Endothelial cell of umbilical vein (primary cell): ENCODE measurements at regions not wholly inside any gene's neighbourhood (a gene's known extent, or its start where the extent isn't known, plus 50 kb on each side); places are given as distances from the start of the nearest gene placed in this dataset.

ENCODE experiments used
- BruUV-seq: library from RNA; stranded (reverse); fragments of 400-500 nt; replicated peaks from 2 replicates; lab custom pipeline; 2021; lab: Mats Ljungman, UMichigan
- CTCF ChIA-PET: fragments of 300-600, 350-600 bp; sonication (Branson Sonifier 250); formaldehyde crosslinking; loops from one replicate; lab custom pipeline; 2021; ENCODE audit warnings: antibody characterized with exemption, inconsistent platforms; lab: Charles Lee
- POLR2A ChIA-PET: fragments of 300-600, 350-600 bp; sonication (Branson Sonifier 250); formaldehyde crosslinking; loops from one replicate; lab custom pipeline; 2021; ENCODE audit warnings: antibody characterized with exemption, inconsistent platforms; lab: Charles Lee
- DNase-seq: peaks from one replicate; pipeline ENCODE4 v3.0.0-alpha.2; 2011; ENCODE audit warnings: low read depth, low spot score
- FAIRE-seq: peaks from 2 replicates; lab custom pipeline; 2011; peaks lifted over from hg19 to GRCh38; lab: Jason Lieb, UNC
- H2AFZ ChIP-seq: 2 replicates; pipeline ENCODE4 v1.6.0; 2012; ENCODE audit warnings: low read depth, low read length, control low read depth, inconsistent platforms
- H3K27ac ChIP-seq: 2 replicates; pipeline ENCODE4 v1.5.1; 2011; ENCODE audit warnings: low read depth, mild to moderate bottlenecking, control low read depth, low read length, moderate library complexity; ENCODE audit not compliant: insufficient read depth
- H3K27me3 ChIP-seq, 2 experiments: 2 replicates each; pipeline versions ENCODE4 v1.6.0 to v1.6.1; 2011; ENCODE audit warnings: low read length in 2 of 2, mixed read lengths in 1 of 2; ENCODE audit not compliant: control insufficient read depth in 2 of 2, insufficient read depth in 2 of 2
- H3K36me3 ChIP-seq, 2 experiments: 2 replicates in 1 of 2; 3 replicates in 1 of 2; pipeline ENCODE4 v1.5.1; 2011; ENCODE audit warnings: low read length in 2 of 2, mild to moderate bottlenecking in 1 of 2, moderate library complexity in 1 of 2; ENCODE audit not compliant: control insufficient read depth in 2 of 2, insufficient read depth in 2 of 2; ENCODE audit errors: extremely low read depth in 1 of 2
- H3K4me1 ChIP-seq: 3 replicates; pipeline ENCODE4 v1.5.1; 2011; ENCODE audit warnings: mild to moderate bottlenecking, low read length; ENCODE audit not compliant: control insufficient read depth, insufficient read depth; ENCODE audit errors: extremely low read depth
- H3K4me2 ChIP-seq: 2 replicates; pipeline ENCODE4 v1.6.1; 2011; ENCODE audit warnings: low read length, control low read depth, mixed read lengths; ENCODE audit not compliant: insufficient read depth
- H3K4me3 ChIP-seq, 3 experiments: fragments of 200-600 bp in 1 of 3; sonication (generic), shearing (Covaris generic) in 1 of 3; replicated peaks in 1 of 3; 2 replicates each; pipeline ENCODE4 v1.5.1; 2011 to 2016; ENCODE audit warnings: control low read depth in 3 of 3, low read length in 3 of 3, mild to moderate bottlenecking in 2 of 3, inconsistent platforms in 1 of 3, low read depth in 1 of 3, moderate library complexity in 1 of 3; ENCODE audit not compliant: insufficient read depth in 1 of 3
- H3K79me2 ChIP-seq: 2 replicates; pipeline ENCODE4 v1.6.0; 2012; ENCODE audit warnings: low read length, inconsistent platforms; ENCODE audit not compliant: control insufficient read depth, insufficient read depth
- H3K9ac ChIP-seq: replicated peaks from 2 replicates; pipeline ENCODE3; 2011; ENCODE audit warnings: low read length, control low read depth; ENCODE audit not compliant: insufficient read depth; ENCODE audit errors: extremely low read depth
- H3K9me1 ChIP-seq: replicated peaks from 3 replicates; pipeline ENCODE4 v1.6.0; 2011; ENCODE audit warnings: mild to moderate bottlenecking, low read length; ENCODE audit not compliant: control insufficient read depth, insufficient read depth; ENCODE audit errors: extremely low read depth
- H3K9me3 ChIP-seq: replicated peaks from 2 replicates; pipeline ENCODE4 v1.5.1; 2012; ENCODE audit warnings: low read length, inconsistent platforms; ENCODE audit not compliant: control insufficient read depth, insufficient read depth
- H4K20me1 ChIP-seq: replicated peaks from 2 replicates; pipeline ENCODE3; 2011; ENCODE audit warnings: mild to moderate bottlenecking, low read length; ENCODE audit not compliant: control insufficient read depth, insufficient read depth; ENCODE audit errors: extremely low read depth
- EZH2 ChIP-seq: IDR thresholded peaks from 2 replicates; pipeline ENCODE4 v1.6.1; 2012; ENCODE audit warnings: borderline replicate concordance, low read depth, mild to moderate bottlenecking, moderate library complexity, low read length, inconsistent platforms; ENCODE audit not compliant: severe bottlenecking
- FOS ChIP-seq: IDR thresholded peaks from 2 replicates; pipeline ENCODE4 v1.6.1; 2011; ENCODE audit warnings: mild to moderate bottlenecking, low read length, moderate library complexity, borderline replicate concordance; ENCODE audit not compliant: insufficient read depth
- GATA2 ChIP-seq: IDR thresholded peaks from 2 replicates; pipeline ENCODE4 v1.7.0; 2011; ENCODE audit warnings: low read depth, mild to moderate bottlenecking, moderate library complexity, mixed read lengths, low read length; ENCODE audit not compliant: insufficient read length, insufficient read depth
- JUN ChIP-seq: IDR thresholded peaks from 2 replicates; pipeline ENCODE4 v1.6.1; 2011; ENCODE audit warnings: borderline replicate concordance, low read depth; ENCODE audit not compliant: insufficient read length, insufficient read depth
- MAX ChIP-seq: IDR thresholded peaks from 2 replicates; pipeline ENCODE4 v1.6.1; 2011; ENCODE audit not compliant: insufficient read depth, insufficient read length
- MYC ChIP-seq: IDR thresholded peaks from one replicate; pipeline ENCODE4 v1.6.1; 2011; ENCODE audit warnings: mild to moderate bottlenecking, low read depth, low read length
- POLR2A ChIP-seq: IDR thresholded peaks from 2 replicates; pipeline ENCODE4 v1.6.1; 2012; ENCODE audit warnings: low read depth, mild to moderate bottlenecking, control low read depth, low read length
- POLR2AphosphoS5 ChIP-seq: IDR thresholded peaks from 2 replicates; pipeline ENCODE4 v1.6.1; 2012; ENCODE audit warnings: low read depth, mild to moderate bottlenecking, control low read depth, low read length, moderate library complexity; ENCODE audit not compliant: insufficient read depth
- dilution Hi-C: fragments of 300-500 bp; cut with MboI; formaldehyde crosslinking; loops from one replicate; pipeline ENCODE4 v1.15.0; 2019; ENCODE audit warnings: low sequenced_read_pairs; ENCODE audit not compliant: extremely low pct_ligation_motif_present
- intact Hi-C: fragments of 100-400 bp; cut with micrococcal nuclease; formaldehyde crosslinking; loops from one replicate; pipeline ENCODE4 v1.10.0; 2022
- TF ChIP-seq, protein P1 (sequence below), 2 donors: IDR thresholded peaks; 1 replicate in 1 of 2; 2 replicates in 1 of 2; pipeline ENCODE4 v1.5.1; 2011; ENCODE audit warnings: low read length in 2 of 2, mild to moderate bottlenecking in 2 of 2, moderate library complexity in 2 of 2, control low read depth in 1 of 2, inconsistent platforms in 1 of 2, low read depth in 1 of 2; ENCODE audit not compliant: insufficient read depth in 1 of 2; ENCODE audit errors: extremely low read depth in 1 of 2

GRCh38 chr10:63758080-63758479 is 236.9 kb downstream of the REEP3 start:
- Histone ChIP-seq H4K20me1 (no peaks in the 10 kb centered on the region), H3K36me3 (no peaks in the 10 kb centered on the region), H3K27ac (no peak overlapping the region), H3K27me3 (peaks cover 0 to 10% of the 10 kb centered on the region in 2 experiments), H3K4me1 (no peaks in the 10 kb centered on the region), H3K9me3 (no peaks in the 10 kb centered on the region), H2AFZ (no peak overlapping the region), H3K9ac (no peak overlapping the region), H3K4me3 (no peak overlapping the region), H3K9me1 (no peaks in the 10 kb centered on the region), H3K4me2 (no peak overlapping the region), H3K79me2 (no peaks in the 10 kb centered on the region)
- TF ChIP-seq POLR2AphosphoS5: no peak
- no peak for TF ChIP-seq MYC
- TF ChIP-seq JUN: no peak
- TF ChIP-seq EZH2: no peak
- TF ChIP-seq GATA2: no peak
- TF ChIP-seq, protein P1, sequence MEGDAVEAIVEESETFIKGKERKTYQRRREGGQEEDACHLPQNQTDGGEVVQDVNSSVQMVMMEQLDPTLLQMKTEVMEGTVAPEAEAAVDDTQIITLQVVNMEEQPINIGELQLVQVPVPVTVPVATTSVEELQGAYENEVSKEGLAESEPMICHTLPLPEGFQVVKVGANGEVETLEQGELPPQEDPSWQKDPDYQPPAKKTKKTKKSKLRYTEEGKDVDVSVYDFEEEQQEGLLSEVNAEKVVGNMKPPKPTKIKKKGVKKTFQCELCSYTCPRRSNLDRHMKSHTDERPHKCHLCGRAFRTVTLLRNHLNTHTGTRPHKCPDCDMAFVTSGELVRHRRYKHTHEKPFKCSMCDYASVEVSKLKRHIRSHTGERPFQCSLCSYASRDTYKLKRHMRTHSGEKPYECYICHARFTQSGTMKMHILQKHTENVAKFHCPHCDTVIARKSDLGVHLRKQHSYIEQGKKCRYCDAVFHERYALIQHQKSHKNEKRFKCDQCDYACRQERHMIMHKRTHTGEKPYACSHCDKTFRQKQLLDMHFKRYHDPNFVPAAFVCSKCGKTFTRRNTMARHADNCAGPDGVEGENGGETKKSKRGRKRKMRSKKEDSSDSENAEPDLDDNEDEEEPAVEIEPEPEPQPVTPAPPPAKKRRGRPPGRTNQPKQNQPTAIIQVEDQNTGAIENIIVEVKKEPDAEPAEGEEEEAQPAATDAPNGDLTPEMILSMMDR (IDR thresholded peaks at IDR 0.05; ENCODE audit: extremely low read depth in 1 of 2, insufficient read depth in 1 of 2, low read depth in 1 of 2, low read length in 2 of 2): no peak
- no peak for TF ChIP-seq FOS
- TF ChIP-seq POLR2A: no peak
- no peak for TF ChIP-seq MAX
- ChIA-PET POLR2A (no interaction called here), CTCF (interaction anchor here (1.4 kb wide), 1 partner anchor 591 kb away, joined by 7 read pairs; no protein-coding TSS in a partner anchor)
- no TSS peak for BruUV-seq
- dilution Hi-C loops (no loop called here), intact Hi-C loops (no loop called here)
- no peak for FAIRE-seq
- no peak for DNase-seq
